Loucy (cell line): ENCODE measurements at regions not wholly inside any gene's neighbourhood (a gene's known extent, or its start where the extent isn't known, plus 50 kb on each side); places are given as distances from the start of the nearest gene placed in this dataset.

Experiments used
- EZH2phosphoT487 ChIP-seq: fragments of 200-600 bp; IDR thresholded peaks from 2 replicates; pipeline ENCODE4 v1.6.1; 2018; ENCODE audit warnings: antibody characterized with exemption, mild to moderate bottlenecking, moderate library complexity, borderline replicate concordance
- TF ChIP-seq, protein P1 (sequence below): fragments of 200-600 bp; sonication (generic); conservative IDR thresholded peaks from 2 replicates; pipeline ENCODE4 v1.5.1; 2014; ENCODE audit warnings: mild to moderate bottlenecking, antibody characterized with exemption, low read length

GRCh38 chr6:2597991-2598390 is 152.7 kb downstream of the MYLK4 start:
- TF ChIP-seq, protein P1, sequence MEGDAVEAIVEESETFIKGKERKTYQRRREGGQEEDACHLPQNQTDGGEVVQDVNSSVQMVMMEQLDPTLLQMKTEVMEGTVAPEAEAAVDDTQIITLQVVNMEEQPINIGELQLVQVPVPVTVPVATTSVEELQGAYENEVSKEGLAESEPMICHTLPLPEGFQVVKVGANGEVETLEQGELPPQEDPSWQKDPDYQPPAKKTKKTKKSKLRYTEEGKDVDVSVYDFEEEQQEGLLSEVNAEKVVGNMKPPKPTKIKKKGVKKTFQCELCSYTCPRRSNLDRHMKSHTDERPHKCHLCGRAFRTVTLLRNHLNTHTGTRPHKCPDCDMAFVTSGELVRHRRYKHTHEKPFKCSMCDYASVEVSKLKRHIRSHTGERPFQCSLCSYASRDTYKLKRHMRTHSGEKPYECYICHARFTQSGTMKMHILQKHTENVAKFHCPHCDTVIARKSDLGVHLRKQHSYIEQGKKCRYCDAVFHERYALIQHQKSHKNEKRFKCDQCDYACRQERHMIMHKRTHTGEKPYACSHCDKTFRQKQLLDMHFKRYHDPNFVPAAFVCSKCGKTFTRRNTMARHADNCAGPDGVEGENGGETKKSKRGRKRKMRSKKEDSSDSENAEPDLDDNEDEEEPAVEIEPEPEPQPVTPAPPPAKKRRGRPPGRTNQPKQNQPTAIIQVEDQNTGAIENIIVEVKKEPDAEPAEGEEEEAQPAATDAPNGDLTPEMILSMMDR, result no peak
- TF ChIP-seq EZH2phosphoT487, result no peak
